NT2/D1 (cell line): ENCODE measurements at regions not wholly inside any gene's neighbourhood (a gene's known extent, or its start where the extent isn't known, plus 50 kb on each side); places are given as distances from the start of the nearest gene placed in this dataset.

Source experiments
- SUZ12 ChIP-seq: IDR thresholded peaks from 2 replicates; pipeline ENCODE4 v1.6.1; 2011; ENCODE audit not compliant: insufficient read length, insufficient read depth; ENCODE audit errors: extremely low read depth
- YY1 ChIP-seq: IDR thresholded peaks from 2 replicates; pipeline ENCODE4 v1.6.1; 2011; ENCODE audit not compliant: insufficient read length, insufficient read depth

GRCh38 chr6:4522453-4522852 lies 253.8 kb upstream of the CDYL start:
- TF ChIP-seq YY1: no peak
- no peak for TF ChIP-seq SUZ12
